H1 (cell line): ENCODE measurements at regions not wholly inside any gene's neighbourhood (a gene's known extent, or its start where the extent isn't known, plus 50 kb on each side); places are given as distances from the start of the nearest gene placed in this dataset.

Experiments used
- CTCF ChIA-PET: fragments of 300-600 bp; sonication (Branson Sonifier 250); formaldehyde crosslinking; loops from one replicate; lab custom pipeline; 2021; ENCODE audit not compliant: partially characterized antibody; lab: Charles Lee
- POLR2A ChIA-PET: fragments of 300-600 bp; sonication (Branson Sonifier 250); formaldehyde crosslinking; loops from one replicate; lab custom pipeline; 2021; ENCODE audit warnings: inconsistent platforms; ENCODE audit not compliant: partially characterized antibody; lab: Charles Lee
- DNase-seq, 2 experiments: peaks; one replicate each; pipeline versions ENCODE4 v3.0.0 to v3.0.0-alpha.2; 2010 to 2022; ENCODE audit warnings: low spot score in 2 of 2, low read depth in 1 of 2, mixed read lengths in 1 of 2
- FAIRE-seq: peaks from 2 replicates; lab custom pipeline; 2011; peaks lifted over from hg19 to GRCh38; lab: Jason Lieb, UNC
- H2AFZ ChIP-seq: 2 replicates; pipeline ENCODE4 v1.8.1; 2012; ENCODE audit warnings: low read length, inconsistent platforms
- H2AK5ac ChIP-seq: 2 replicates; pipeline ENCODE4 v1.6.1; 2013; ENCODE audit warnings: low read depth, low read length
- H2BK120ac ChIP-seq: replicated peaks from 2 replicates; pipeline ENCODE3; 2013; ENCODE audit warnings: low read depth, low read length, inconsistent platforms
- H2BK12ac ChIP-seq: 2 replicates; pipeline ENCODE4 v1.6.1; 2013; ENCODE audit warnings: low read depth, low read length
- H2BK15ac ChIP-seq: 2 replicates; pipeline ENCODE4 v1.6.1; 2013; ENCODE audit warnings: low read length
- H2BK20ac ChIP-seq: 2 replicates; pipeline ENCODE4 v1.6.1; 2013; ENCODE audit warnings: low read length
- H2BK5ac ChIP-seq: 2 replicates; pipeline ENCODE4 v1.6.1; 2013; ENCODE audit warnings: low read depth, low read length
- H3K14ac ChIP-seq: 2 replicates; pipeline ENCODE4 v1.6.1; 2013; ENCODE audit warnings: inconsistent platforms; ENCODE audit not compliant: insufficient read length
- H3K18ac ChIP-seq: 2 replicates; pipeline ENCODE4 v1.6.1; 2013; ENCODE audit warnings: low read length; ENCODE audit errors: extremely low read depth
- H3K23ac ChIP-seq: 2 replicates; pipeline ENCODE4 v1.6.1; 2013; ENCODE audit warnings: inconsistent platforms; ENCODE audit not compliant: insufficient read length
- H3K23me2 ChIP-seq: 2 replicates; pipeline ENCODE4 v1.6.1; 2013; ENCODE audit warnings: low read depth, low read length
- H3K27ac ChIP-seq: 2 replicates; pipeline ENCODE4 v1.6.1; 2011; ENCODE audit warnings: low read depth, low read length, inconsistent platforms
- H3K27me3 ChIP-seq, 4 experiments: replicated peaks in 1 of 4; 1 replicate in 1 of 4; 2 replicates in 3 of 4; pipeline versions ENCODE4 v1.6.1 to v1.8.1; 2011 to 2013; ENCODE audit warnings: low read length in 3 of 4, mild to moderate bottlenecking in 3 of 4, inconsistent platforms in 2 of 4, mixed read lengths in 2 of 4, moderate library complexity in 1 of 4; ENCODE audit not compliant: control insufficient read depth in 3 of 4, insufficient read depth in 3 of 4; ENCODE audit errors: extremely low read depth in 1 of 4
- H3K36me3 ChIP-seq, 4 experiments: 2 replicates each; pipeline versions ENCODE4 v1.6.1 to v1.8.1; 2011 to 2013; ENCODE audit warnings: mild to moderate bottlenecking in 4 of 4, low read length in 3 of 4, moderate library complexity in 2 of 4, control low read depth in 1 of 4, inconsistent platforms in 1 of 4; ENCODE audit not compliant: insufficient read depth in 4 of 4, control insufficient read depth in 2 of 4
- H3K4ac ChIP-seq: replicated peaks from 2 replicates; pipeline ENCODE3; 2013; ENCODE audit warnings: low read length, low read depth, mixed read lengths, inconsistent platforms; ENCODE audit not compliant: insufficient read length
- H3K4me1 ChIP-seq, 4 experiments: replicated peaks in 1 of 4; 1 replicate in 1 of 4; 2 replicates in 3 of 4; pipeline versions ENCODE4 v1.6.1 to v1.8.1; 2011 to 2013; ENCODE audit warnings: low read length in 3 of 4, inconsistent platforms in 2 of 4, mixed read lengths in 1 of 4; ENCODE audit not compliant: insufficient read depth in 4 of 4, control insufficient read depth in 3 of 4
- H3K4me2 ChIP-seq, 2 experiments: 2 replicates each; pipeline versions ENCODE4 v1.6.1 to v1.8.1; 2011 to 2013; ENCODE audit warnings: low read depth in 2 of 2, low read length in 2 of 2, control low read depth in 1 of 2, inconsistent platforms in 1 of 2, mild to moderate bottlenecking in 1 of 2; ENCODE audit not compliant: insufficient read depth in 1 of 2
- H3K4me3 ChIP-seq, 4 experiments: fragments of 200-600, 300-600 bp in 1 of 4; sonication (generic), shearing (Covaris generic), sonication (Bioruptor Twin) in 1 of 4; 2 replicates each; pipeline versions ENCODE4 v1.5.1 to v1.8.1; 2011 to 2016; ENCODE audit warnings: low read length in 4 of 4, low read depth in 3 of 4, control low read depth in 2 of 4, inconsistent platforms in 2 of 4, mild to moderate bottlenecking in 2 of 4, mixed read lengths in 1 of 4, moderate library complexity in 1 of 4; ENCODE audit not compliant: insufficient read depth in 2 of 4; ENCODE audit errors: extremely low read depth in 1 of 4
- H3K56ac ChIP-seq: replicated peaks from 2 replicates; pipeline ENCODE3; 2013; ENCODE audit warnings: low read depth, mild to moderate bottlenecking, mixed read lengths, low read length, inconsistent platforms; ENCODE audit not compliant: insufficient read length
- H3K79me1 ChIP-seq: 2 replicates; pipeline ENCODE4 v1.6.1; 2013; ENCODE audit warnings: low read depth, low read length, control low read depth
- H3K79me2 ChIP-seq, 2 experiments: 2 replicates each; pipeline versions ENCODE4 v1.6.1 to v1.8.1; 2012 to 2013; ENCODE audit warnings: low read length in 2 of 2, mild to moderate bottlenecking in 2 of 2, inconsistent platforms in 1 of 2; ENCODE audit not compliant: insufficient read depth in 2 of 2, control insufficient read depth in 1 of 2
- H3K9ac ChIP-seq, 4 experiments: replicated peaks in 1 of 4; 1 replicate in 1 of 4; 2 replicates in 3 of 4; pipeline versions ENCODE4 v1.6.1 to v1.8.1; 2011 to 2013; ENCODE audit warnings: low read depth in 3 of 4, low read length in 3 of 4, control low read depth in 2 of 4, mild to moderate bottlenecking in 2 of 4, moderate library complexity in 2 of 4, inconsistent platforms in 1 of 4; ENCODE audit errors: extremely low read depth in 1 of 4
- H3K9me3 ChIP-seq, 2 experiments: 2 replicates each; pipeline versions ENCODE4 v1.6.1 to v1.8.1; 2012 to 2013; ENCODE audit warnings: mild to moderate bottlenecking in 2 of 2, moderate library complexity in 2 of 2, control low read depth in 1 of 2, inconsistent platforms in 1 of 2, low read depth in 1 of 2, low read length in 1 of 2, mixed read lengths in 1 of 2; ENCODE audit not compliant: insufficient read depth in 2 of 2
- H4K20me1 ChIP-seq, 2 experiments: replicated peaks in 1 of 2; 2 replicates each; pipeline versions ENCODE3 to v1.8.1; 2011 to 2013; ENCODE audit warnings: inconsistent platforms in 2 of 2, low read length in 2 of 2, mild to moderate bottlenecking in 1 of 2; ENCODE audit not compliant: insufficient read depth in 2 of 2, control insufficient read depth in 1 of 2
- H4K5ac ChIP-seq: 2 replicates; pipeline ENCODE4 v1.6.1; 2013; ENCODE audit warnings: low read length, low read depth, mixed read lengths, inconsistent platforms; ENCODE audit not compliant: insufficient read length
- H4K8ac ChIP-seq: 2 replicates; pipeline ENCODE4 v1.8.0; 2013; ENCODE audit warnings: mild to moderate bottlenecking, moderate library complexity, low read length, inconsistent platforms; ENCODE audit not compliant: insufficient read depth; ENCODE audit errors: extremely low read depth
- H4K91ac ChIP-seq: replicated peaks from 2 replicates; pipeline ENCODE3; 2013; ENCODE audit warnings: low read length, mixed read lengths, inconsistent platforms; ENCODE audit not compliant: insufficient read length
- BRCA1 ChIP-seq: IDR thresholded peaks from 2 replicates; pipeline ENCODE4 v1.6.1; 2012; ENCODE audit warnings: low read depth, low read length, improper control_type of control experiment
- CHD1 ChIP-seq: IDR thresholded peaks from 2 replicates; pipeline ENCODE4 v1.6.1; 2012; ENCODE audit warnings: low read depth, low read length, improper control_type of control experiment
- CHD2 ChIP-seq: IDR thresholded peaks from 2 replicates; pipeline ENCODE4 v1.6.1; 2012; ENCODE audit warnings: low read length, improper control_type of control experiment
- EZH2 ChIP-seq: fragments of 200-600 bp; sonication (generic); IDR thresholded peaks from 2 replicates; pipeline ENCODE4 v1.7.1; 2012; ENCODE audit warnings: low read depth, mild to moderate bottlenecking, moderate library complexity, low read length, inconsistent platforms; ENCODE audit not compliant: severe bottlenecking
- GTF2F1 ChIP-seq: IDR thresholded peaks from 2 replicates; pipeline ENCODE4 v1.6.1; 2012; ENCODE audit warnings: low read depth, low read length, improper control_type of control experiment, borderline replicate concordance
- RFX5 ChIP-seq: IDR thresholded peaks from 2 replicates; pipeline ENCODE4 v1.6.1; 2011; ENCODE audit warnings: low read depth, low read length, improper control_type of control experiment, borderline replicate concordance
- SIX5 ChIP-seq: IDR thresholded peaks from 2 replicates; pipeline ENCODE4 v1.6.1; 2011; ENCODE audit warnings: mild to moderate bottlenecking, low read depth, low read length
- WGBS, 2 experiments: shearing (Covaris generic) in 1 of 2; methylation state at CpG; one replicate each; pipeline versions ENCODE4 v1.1.6 to v1.1.7; 2013 to 2015; ENCODE audit warnings: low lambda C conversion rate in 2 of 2, mixed read lengths in 2 of 2, inconsistent platforms in 1 of 2, low coverage in 1 of 2, missing lambda C conversion rate in 1 of 2; ENCODE audit not compliant: insufficient replicate concordance in 2 of 2, insufficient coverage in 1 of 2, insufficient read length in 1 of 2; ENCODE audit errors: extremely low coverage in 1 of 2, missing lambda C conversion rate in 1 of 2; 5-methylcytosine and 5-hydroxymethylcytosine counted together
- TF ChIP-seq, protein P1 (sequence below): IDR thresholded peaks from 2 replicates; pipeline ENCODE4 v1.6.1; 2012; ENCODE audit warnings: low read length, inconsistent platforms

DNA sequence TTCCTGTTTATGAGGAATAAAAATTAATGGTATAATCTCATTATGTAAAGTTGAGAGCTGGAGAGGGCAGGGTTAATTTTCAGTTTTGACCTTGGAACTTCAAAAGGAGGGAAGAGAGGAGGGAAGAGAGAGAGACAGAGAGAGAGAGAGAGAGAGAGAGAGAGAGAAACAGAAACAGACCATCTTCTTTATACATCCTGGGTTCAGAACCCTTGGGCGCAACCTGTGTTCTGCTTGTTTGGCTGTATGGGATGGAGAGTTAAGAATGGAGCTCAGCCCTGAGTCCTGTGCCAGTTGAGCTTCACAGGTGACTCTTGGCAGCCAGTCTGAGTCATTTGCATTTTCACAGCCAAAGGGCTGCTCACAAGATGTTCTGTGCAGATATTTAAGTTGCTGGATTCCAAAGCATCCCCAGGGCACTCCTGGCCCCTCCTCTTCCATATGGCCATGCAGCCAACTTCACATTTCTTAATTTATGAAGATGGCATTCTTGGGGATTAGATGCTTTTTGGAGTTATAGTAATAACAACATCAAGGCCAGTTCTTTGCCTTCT, 143.5 kb downstream of the CARTPT start:
- Histone ChIP-seq H3K4me3 (no peak overlapping the region), H4K8ac (no peak overlapping the region), H3K14ac (no peak overlapping the region), H3K27ac (no peak overlapping the region), H2AK5ac (no peak overlapping the region), H3K79me2 (no peaks in the 10 kb centered on the region), H2BK12ac (no peak overlapping the region), H3K9me3 (no peaks in the 10 kb centered on the region), H2BK120ac (no peak overlapping the region), H3K4me1 (peaks cover 0 to 6% (median 2%) of the 10 kb centered on the region in 4 experiments; a peak in 1 of 7 replicates), H4K5ac (no peak overlapping the region), H4K20me1 (no peaks in the 10 kb centered on the region), H3K18ac (no peak overlapping the region), H3K79me1 (no peaks in the 10 kb centered on the region), H3K36me3 (no peaks in the 10 kb centered on the region), H3K56ac (no peak overlapping the region), H3K27me3 (no peaks in the 10 kb centered on the region), H3K9ac (no peak overlapping the region), H2AFZ (no peak overlapping the region), H3K23me2 (no peaks in the 10 kb centered on the region), H2BK15ac (no peak overlapping the region), H2BK20ac (no peak overlapping the region), H2BK5ac (no peak overlapping the region), H4K91ac (no peak overlapping the region), H3K23ac (no peak overlapping the region), H3K4me2 (no peak overlapping the region), H3K4ac (no peak overlapping the region)
- POLR2A ChIA-PET, result no interaction called here
- FAIRE-seq (no peak), DNase-seq (no peak)
- TF ChIP-seq SIX5, result no peak
- no peak for TF ChIP-seq CHD1
- TF ChIP-seq GTF2F1, result no peak
- TF ChIP-seq CHD2, result no peak
- TF ChIP-seq RFX5, result no peak
- TF ChIP-seq, protein P1, sequence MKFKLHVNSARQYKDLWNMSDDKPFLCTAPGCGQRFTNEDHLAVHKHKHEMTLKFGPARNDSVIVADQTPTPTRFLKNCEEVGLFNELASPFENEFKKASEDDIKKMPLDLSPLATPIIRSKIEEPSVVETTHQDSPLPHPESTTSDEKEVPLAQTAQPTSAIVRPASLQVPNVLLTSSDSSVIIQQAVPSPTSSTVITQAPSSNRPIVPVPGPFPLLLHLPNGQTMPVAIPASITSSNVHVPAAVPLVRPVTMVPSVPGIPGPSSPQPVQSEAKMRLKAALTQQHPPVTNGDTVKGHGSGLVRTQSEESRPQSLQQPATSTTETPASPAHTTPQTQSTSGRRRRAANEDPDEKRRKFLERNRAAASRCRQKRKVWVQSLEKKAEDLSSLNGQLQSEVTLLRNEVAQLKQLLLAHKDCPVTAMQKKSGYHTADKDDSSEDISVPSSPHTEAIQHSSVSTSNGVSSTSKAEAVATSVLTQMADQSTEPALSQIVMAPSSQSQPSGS, result no peak
- TF ChIP-seq EZH2, result no peak
- TF ChIP-seq BRCA1, result no peak
- CTCF ChIA-PET, result interaction anchor here (1.2 kb wide), 2 partner anchors 11 to 157 kb away, joined by 3 read pairs; no protein-coding TSS in a partner anchor
- WGBS, 2 experiments, result 65% methylated on average over 1 of the region's 1 CpG; no CpG with 5 or more reads in 1 of the 2 experiments
